T-helper 2 cell (primary cell): ENCODE measurements at regions not wholly inside any gene's neighbourhood (a gene's known extent, or its start where the extent isn't known, plus 50 kb on each side); places are given as distances from the start of the nearest gene placed in this dataset.

ENCODE experiments used
- DNase-seq, 5 experiments: peaks; one replicate each; pipeline versions ENCODE4 v3.0.0 to v3.0.0-alpha.2; 2012 to 2022

GRCh38 chr12:115421796-115422709, 738.1 kb upstream of the TBX3 start:
- no peak for DNase-seq

GRCh38 chr12:115421350-115421749, 737.4 kb upstream of the TBX3 start:
- no peak for DNase-seq

GRCh38 chr12:115419145-115419646, 735.2 kb upstream of the TBX3 start:
- DNase-seq: no peak

- no peak for DNase-seq
These were observed 733.6 kb upstream of the TBX3 start for GRCh38 chr12:115417610-115418009.

- no peak for DNase-seq
These were observed 732.9 kb upstream of the TBX3 start for GRCh38 chr12:115416869-115417268.

- no peak for DNase-seq
These were observed 729.7 kb upstream of the TBX3 start for GRCh38 chr12:115413626-115414025.

GRCh38 chr12:115412831-115413230, 728.9 kb upstream of the TBX3 start:
- no peak for DNase-seq

GRCh38 chr12:115411121-115411520, 727.1 kb upstream of the TBX3 start:
- no peak for DNase-seq

- no peak for DNase-seq
These were observed 724.7 kb upstream of the TBX3 start for GRCh38 chr12:115408642-115409041.

- DNase-seq: no peak
These were observed 723.7 kb upstream of the TBX3 start for GRCh38 chr12:115407723-115408122.

GRCh38 chr12:115407036-115407435, 723.1 kb upstream of the TBX3 start:
- no peak for DNase-seq

GRCh38 chr12:115405471-115405860, 721.5 kb upstream of the TBX3 start:
- DNase-seq: no peak

GRCh38 chr12:115404761-115405470, 720.9 kb upstream of the TBX3 start:
- DNase-seq: no peak

- no peak for DNase-seq
These were observed 719.7 kb upstream of the TBX3 start for GRCh38 chr12:115403689-115404088.

GRCh38 chr12:115403253-115403652, 719.3 kb upstream of the TBX3 start:
- DNase-seq: no peak

GRCh38 chr12:115402443-115403180, 718.6 kb upstream of the TBX3 start:
- DNase-seq: no peak

GRCh38 chr12:115401761-115402160, 717.8 kb upstream of the TBX3 start:
- DNase-seq: no peak

- no peak for DNase-seq
These were observed 716.0 kb upstream of the TBX3 start for GRCh38 chr12:115400011-115400410.

GRCh38 chr12:115398311-115398781, 714.4 kb upstream of the TBX3 start:
- DNase-seq: no peak

GRCh38 chr12:115396567-115396966, 712.6 kb upstream of the TBX3 start:
- DNase-seq: no peak

GRCh38 chr12:115394496-115395220, 710.7 kb upstream of the TBX3 start:
- no peak for DNase-seq

- no peak for DNase-seq
These were observed 704.2 kb upstream of the TBX3 start for GRCh38 chr12:115388139-115388538.
